Lung (tissue), 11 donors: ENCODE measurements at regions not wholly inside any gene's neighbourhood (a gene's known extent, or its start where the extent isn't known, plus 50 kb on each side); places are given as distances from the start of the nearest gene placed in this dataset.

Source experiments
- ATAC-seq: fragments of 200-7000 bp; cut with Tn5 transposase; one replicate; pipeline ENCODE4 v1.9.1; 2020; ENCODE audit warnings: moderate number of reproducible peaks; ENCODE audit not compliant: insufficient read depth, low FRiP score
- DNase-seq, 3 donors: peaks; one replicate each; pipeline ENCODE4 v3.0.0-alpha.2; 2013 to 2017
- H3K27ac ChIP-seq, 2 donors: one replicate each; pipeline ENCODE4 v1.5.1; 2013; ENCODE audit warnings: mild to moderate bottlenecking in 2 of 2, moderate library complexity in 2 of 2, control low read depth in 1 of 2, inconsistent platforms in 1 of 2, low read depth in 1 of 2, low read length in 1 of 2
- H3K27me3 ChIP-seq, 3 donors: one replicate each; pipeline ENCODE4 v1.5.1; 2013; ENCODE audit warnings: low read length in 2 of 3; ENCODE audit not compliant: control insufficient read depth in 3 of 3, insufficient read depth in 3 of 3
- H3K36me3 ChIP-seq, 4 donors: one replicate each; pipeline ENCODE4 v1.5.1; 2013; ENCODE audit warnings: low read length in 4 of 4, mild to moderate bottlenecking in 1 of 4, moderate library complexity in 1 of 4; ENCODE audit not compliant: control insufficient read depth in 4 of 4, insufficient read depth in 4 of 4
- H3K4me1 ChIP-seq, 5 donors: one replicate each; pipeline ENCODE4 v1.5.1; 2013; ENCODE audit warnings: low read length in 5 of 5, mild to moderate bottlenecking in 2 of 5, moderate library complexity in 1 of 5; ENCODE audit not compliant: control insufficient read depth in 5 of 5, insufficient read depth in 5 of 5
- H3K4me3 ChIP-seq: one replicate; pipeline ENCODE4 v1.5.1; 2013; ENCODE audit warnings: mild to moderate bottlenecking, control low read depth, moderate library complexity
- H3K9ac ChIP-seq, 2 donors: one replicate each; pipeline ENCODE4 v1.5.1; 2013; ENCODE audit warnings: low read length in 2 of 2, control low read depth in 1 of 2; ENCODE audit not compliant: insufficient read depth in 1 of 2
- H3K9me3 ChIP-seq, 4 donors: one replicate each; pipeline ENCODE4 v1.5.1; 2013; ENCODE audit warnings: low read length in 3 of 4, mild to moderate bottlenecking in 1 of 4, moderate library complexity in 1 of 4; ENCODE audit not compliant: control insufficient read depth in 4 of 4, insufficient read depth in 3 of 4
- WGBS, 2 donors: extraction: QIAGEN DNeasy Blood & Tissue Kit; methylation state at CpG; one replicate each; pipeline ENCODE4 v1.1.7; 2013; 5-methylcytosine and 5-hydroxymethylcytosine counted together
- TF ChIP-seq, protein P1 (sequence below): IDR thresholded peaks from 2 replicates; pipeline ENCODE4 v1.5.1; 2012; ENCODE audit warnings: mild to moderate bottlenecking; ENCODE audit errors: control extremely low read depth, extremely low read depth
- donor health status: control.
- donor health status: control.
- donor health status: Bipolar disorder and iron deficiency.
- donor health status: healthy.
- donor health status: DM: yes; HTN: yes; CAD: no.

- TF ChIP-seq, protein P1, sequence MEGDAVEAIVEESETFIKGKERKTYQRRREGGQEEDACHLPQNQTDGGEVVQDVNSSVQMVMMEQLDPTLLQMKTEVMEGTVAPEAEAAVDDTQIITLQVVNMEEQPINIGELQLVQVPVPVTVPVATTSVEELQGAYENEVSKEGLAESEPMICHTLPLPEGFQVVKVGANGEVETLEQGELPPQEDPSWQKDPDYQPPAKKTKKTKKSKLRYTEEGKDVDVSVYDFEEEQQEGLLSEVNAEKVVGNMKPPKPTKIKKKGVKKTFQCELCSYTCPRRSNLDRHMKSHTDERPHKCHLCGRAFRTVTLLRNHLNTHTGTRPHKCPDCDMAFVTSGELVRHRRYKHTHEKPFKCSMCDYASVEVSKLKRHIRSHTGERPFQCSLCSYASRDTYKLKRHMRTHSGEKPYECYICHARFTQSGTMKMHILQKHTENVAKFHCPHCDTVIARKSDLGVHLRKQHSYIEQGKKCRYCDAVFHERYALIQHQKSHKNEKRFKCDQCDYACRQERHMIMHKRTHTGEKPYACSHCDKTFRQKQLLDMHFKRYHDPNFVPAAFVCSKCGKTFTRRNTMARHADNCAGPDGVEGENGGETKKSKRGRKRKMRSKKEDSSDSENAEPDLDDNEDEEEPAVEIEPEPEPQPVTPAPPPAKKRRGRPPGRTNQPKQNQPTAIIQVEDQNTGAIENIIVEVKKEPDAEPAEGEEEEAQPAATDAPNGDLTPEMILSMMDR = no peak
- H3K4me3 ChIP-seq = no peak overlapping the region
- H3K27me3 ChIP-seq = no peaks in the 10 kb centered on the region
- H3K36me3 ChIP-seq = no peaks in the 10 kb centered on the region
- H3K4me1 ChIP-seq = no peaks in the 10 kb centered on the region
- ATAC-seq (no peak), DNase-seq (no peak)
- H3K9me3 ChIP-seq = no peaks in the 10 kb centered on the region
- H3K27ac ChIP-seq = no peak overlapping the region
- no peak overlapping the region for H3K9ac ChIP-seq
- 87 to 94% methylated on average over 2 of the region's 2 CpGs for WGBS, 2 donors
Measured at GRCh38 chr9:18141681-18142080, 332.3 kb upstream of the ADAMTSL1 start.

- Histone ChIP-seq H3K27ac (no peak overlapping the region), H3K27me3 (no peaks in the 10 kb centered on the region), H3K9me3 (no peaks in the 10 kb centered on the region), H3K4me3 (no peak overlapping the region), H3K4me1 (peaks cover 0 to 3% (median 0%) of the 10 kb centered on the region in 5 donors), H3K9ac (no peak overlapping the region), H3K36me3 (no peaks in the 10 kb centered on the region)
- DNase-seq (peak in 1 of 3 donors; percentile 27), ATAC-seq (no peak)
- 75 to 77% methylated on average over 4 of the region's 4 CpGs for WGBS, 2 donors
- TF ChIP-seq, protein P1 = no peak
Measured at GRCh38 chr9:18143073-18143745, 330.7 kb upstream of the ADAMTSL1 start.

GRCh38 chr9:18146329-18146728 is 327.6 kb upstream of the ADAMTSL1 start:
- no peak overlapping the region for H3K4me3 ChIP-seq
- no peak for ATAC-seq
- no peak overlapping the region for H3K27ac ChIP-seq
- TF ChIP-seq, protein P1 = no peak
- H3K9me3 ChIP-seq = no peaks in the 10 kb centered on the region
- H3K9ac ChIP-seq = no peak overlapping the region
- H3K36me3 ChIP-seq = no peaks in the 10 kb centered on the region
- no peaks in the 10 kb centered on the region for H3K27me3 ChIP-seq
- 90 to 91% methylated on average over 3 of the region's 3 CpGs for WGBS, 2 donors
- H3K4me1 ChIP-seq = peaks cover 0 to 3% (median 0%) of the 10 kb centered on the region in 5 donors
- no peak for DNase-seq
